HFFc6 (cell line): ENCODE measurements at regions not wholly inside any gene's neighbourhood (a gene's known extent, or its start where the extent isn't known, plus 50 kb on each side); places are given as distances from the start of the nearest gene placed in this dataset.

Experiments
- DNase-seq: peaks from one replicate; pipeline ENCODE4 v3.0.0-alpha.2; 2018
- H3K27ac Mint-ChIP-seq: 2 replicates; pipeline ENCODE4 v1.8.0; 2020; ENCODE audit warnings: mild to moderate bottlenecking, mixed read lengths
- H3K27me3 Mint-ChIP-seq: 2 replicates; pipeline ENCODE4 v1.8.0; 2021; ENCODE audit warnings: mild to moderate bottlenecking, moderate library complexity, mixed read lengths; ENCODE audit not compliant: insufficient read depth
- H3K36me3 Mint-ChIP-seq: 2 replicates; pipeline ENCODE4 v1.8.0; 2021; ENCODE audit warnings: low read depth, mixed read lengths
- H3K4me1 Mint-ChIP-seq: 2 replicates; pipeline ENCODE4 v1.8.0; 2020; ENCODE audit warnings: low read depth, mixed read lengths
- H3K4me3 Mint-ChIP-seq: 2 replicates; pipeline ENCODE4 v1.8.0; 2020; ENCODE audit warnings: mild to moderate bottlenecking, moderate library complexity, mixed read lengths
- H3K9me3 Mint-ChIP-seq: 2 replicates; pipeline ENCODE4 v1.8.0; 2020; ENCODE audit warnings: mild to moderate bottlenecking, mixed read lengths
- TF ChIP-seq, protein P1 (sequence below): fragments of 200-600 bp; sonication (generic); IDR thresholded peaks from 2 replicates; pipeline ENCODE4 v1.5.0; 2021; ENCODE audit warnings: antibody characterized with exemption, mild to moderate bottlenecking

DNA sequence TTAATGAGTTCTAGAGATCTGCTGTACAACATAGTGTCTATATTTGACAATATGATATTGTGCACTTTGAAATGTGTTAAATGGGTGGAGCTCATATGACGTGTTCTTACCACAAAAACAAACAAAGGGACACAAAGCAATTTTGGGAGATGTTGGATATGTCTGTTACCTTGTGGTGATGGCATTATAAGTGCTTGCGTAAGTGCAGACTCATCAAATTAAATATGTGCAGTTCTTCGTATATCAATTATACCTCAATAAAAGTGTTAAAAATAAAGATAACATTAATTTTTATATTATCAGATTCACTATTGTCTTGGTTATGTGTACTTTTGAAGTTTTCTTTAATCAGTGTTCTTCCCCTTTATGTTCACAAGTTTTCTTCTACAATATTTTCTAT, 372.9 kb upstream of the COBL start:
- TF ChIP-seq, protein P1, sequence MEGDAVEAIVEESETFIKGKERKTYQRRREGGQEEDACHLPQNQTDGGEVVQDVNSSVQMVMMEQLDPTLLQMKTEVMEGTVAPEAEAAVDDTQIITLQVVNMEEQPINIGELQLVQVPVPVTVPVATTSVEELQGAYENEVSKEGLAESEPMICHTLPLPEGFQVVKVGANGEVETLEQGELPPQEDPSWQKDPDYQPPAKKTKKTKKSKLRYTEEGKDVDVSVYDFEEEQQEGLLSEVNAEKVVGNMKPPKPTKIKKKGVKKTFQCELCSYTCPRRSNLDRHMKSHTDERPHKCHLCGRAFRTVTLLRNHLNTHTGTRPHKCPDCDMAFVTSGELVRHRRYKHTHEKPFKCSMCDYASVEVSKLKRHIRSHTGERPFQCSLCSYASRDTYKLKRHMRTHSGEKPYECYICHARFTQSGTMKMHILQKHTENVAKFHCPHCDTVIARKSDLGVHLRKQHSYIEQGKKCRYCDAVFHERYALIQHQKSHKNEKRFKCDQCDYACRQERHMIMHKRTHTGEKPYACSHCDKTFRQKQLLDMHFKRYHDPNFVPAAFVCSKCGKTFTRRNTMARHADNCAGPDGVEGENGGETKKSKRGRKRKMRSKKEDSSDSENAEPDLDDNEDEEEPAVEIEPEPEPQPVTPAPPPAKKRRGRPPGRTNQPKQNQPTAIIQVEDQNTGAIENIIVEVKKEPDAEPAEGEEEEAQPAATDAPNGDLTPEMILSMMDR: no peak
- DNase-seq: no peak
- H3K27me3 Mint-ChIP-seq: no peaks in the 10 kb centered on the region
- no peaks in the 10 kb centered on the region for H3K4me1 Mint-ChIP-seq
- peaks cover 30% of the 10 kb centered on the region for H3K9me3 Mint-ChIP-seq
- no peaks in the 10 kb centered on the region for H3K36me3 Mint-ChIP-seq
- no peak overlapping the region for H3K4me3 Mint-ChIP-seq
- H3K27ac Mint-ChIP-seq: no peak overlapping the region

DNA sequence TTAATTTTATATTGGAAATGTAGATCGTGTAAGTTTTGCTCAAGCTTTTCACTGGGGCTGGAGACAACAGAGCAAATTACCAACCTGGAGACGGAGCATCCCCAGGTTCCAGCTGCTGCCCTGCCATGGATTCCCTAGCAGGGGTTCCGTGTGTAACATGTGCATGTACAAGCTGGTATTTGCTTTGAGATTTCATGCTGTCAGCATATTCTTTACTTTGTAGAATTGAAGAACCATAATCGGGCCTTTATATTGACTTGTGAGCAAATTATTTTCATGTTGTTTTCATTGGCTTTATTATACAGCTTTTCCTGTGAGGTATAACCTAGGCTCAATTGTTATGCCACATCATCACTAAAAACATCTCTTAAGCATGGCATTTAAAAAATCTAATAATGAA, 369.2 kb upstream of the COBL start:
- no peaks in the 10 kb centered on the region for H3K36me3 Mint-ChIP-seq
- no peaks in the 10 kb centered on the region for H3K4me1 Mint-ChIP-seq
- no peak for DNase-seq
- TF ChIP-seq, protein P1: no peak
- H3K4me3 Mint-ChIP-seq: no peak overlapping the region
- H3K27me3 Mint-ChIP-seq: no peaks in the 10 kb centered on the region
- H3K27ac Mint-ChIP-seq: no peak overlapping the region
- H3K9me3 Mint-ChIP-seq: peaks cover 17% of the 10 kb centered on the region

DNA sequence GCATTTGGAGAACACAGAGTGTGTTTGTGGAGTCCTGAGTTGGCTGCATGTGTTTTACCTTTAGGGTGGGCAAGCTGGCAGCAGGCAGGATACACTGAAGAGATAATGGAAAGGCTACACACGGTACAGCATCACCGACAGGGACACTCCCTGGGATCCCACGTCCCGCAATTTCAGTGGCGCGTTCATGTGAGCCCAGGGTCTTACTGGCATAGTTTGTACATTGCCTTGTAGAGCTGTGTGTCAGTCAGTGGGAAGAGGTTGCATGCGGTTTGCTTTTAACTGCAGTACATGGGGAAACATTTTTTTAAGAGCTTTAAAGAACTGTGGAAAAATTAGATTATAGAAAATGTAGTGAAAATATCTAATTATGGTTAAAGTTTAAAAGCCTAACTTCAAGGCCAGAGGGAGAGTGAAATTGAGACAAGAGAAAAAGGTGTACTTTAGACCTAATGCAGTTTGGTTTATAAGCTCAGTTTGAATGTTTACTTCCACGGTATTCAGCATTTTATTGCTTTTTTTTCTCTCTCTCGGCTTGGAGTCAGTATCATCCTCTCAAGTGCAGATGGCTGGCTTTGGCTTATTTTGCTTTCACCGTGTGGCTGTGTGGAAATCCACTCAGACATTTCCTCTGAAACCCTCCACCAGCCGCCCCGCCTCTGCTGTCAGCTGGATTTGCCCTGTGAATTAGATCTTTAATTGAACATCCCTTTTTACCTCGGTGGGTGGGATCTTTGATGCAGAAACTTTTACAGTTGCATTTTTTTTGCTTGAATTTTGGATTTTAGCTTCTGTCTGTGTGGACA, 364.2 kb upstream of the COBL start:
- TF ChIP-seq, protein P1: no peak
- Mint-ChIP-seq H3K27me3 (no peaks in the 10 kb centered on the region), H3K4me3 (no peak overlapping the region), H3K36me3 (no peaks in the 10 kb centered on the region), H3K9me3 (peaks cover 23% of the 10 kb centered on the region), H3K4me1 (no peaks in the 10 kb centered on the region), H3K27ac (no peak overlapping the region)
- no peak for DNase-seq

DNA sequence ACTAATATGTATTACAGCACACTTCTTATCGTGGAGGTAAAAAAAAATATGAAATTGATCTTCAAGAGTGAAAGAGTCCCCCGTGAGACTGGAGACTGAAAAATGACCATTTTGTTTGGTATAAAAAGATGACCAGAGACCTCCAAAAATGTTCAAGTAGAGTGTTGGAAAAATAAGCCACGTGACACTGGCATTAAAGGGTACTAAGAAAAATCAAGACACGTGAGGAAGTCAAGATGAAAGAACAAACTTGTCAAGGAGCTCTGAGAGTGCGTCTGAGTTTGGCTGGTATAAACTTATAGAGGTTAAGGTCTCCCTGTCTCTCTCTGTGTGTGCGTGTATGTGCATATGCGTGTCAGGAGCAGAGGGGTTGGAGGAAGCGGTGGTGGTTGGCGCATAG, 362.7 kb upstream of the COBL start:
- DNase-seq: no peak
- TF ChIP-seq, protein P1: no peak
- H3K36me3 Mint-ChIP-seq: no peaks in the 10 kb centered on the region
- no peaks in the 10 kb centered on the region for H3K27me3 Mint-ChIP-seq
- no peak overlapping the region for H3K27ac Mint-ChIP-seq
- no peaks in the 10 kb centered on the region for H3K4me1 Mint-ChIP-seq
- H3K9me3 Mint-ChIP-seq: peaks cover 26% of the 10 kb centered on the region
- H3K4me3 Mint-ChIP-seq: no peak overlapping the region

DNA sequence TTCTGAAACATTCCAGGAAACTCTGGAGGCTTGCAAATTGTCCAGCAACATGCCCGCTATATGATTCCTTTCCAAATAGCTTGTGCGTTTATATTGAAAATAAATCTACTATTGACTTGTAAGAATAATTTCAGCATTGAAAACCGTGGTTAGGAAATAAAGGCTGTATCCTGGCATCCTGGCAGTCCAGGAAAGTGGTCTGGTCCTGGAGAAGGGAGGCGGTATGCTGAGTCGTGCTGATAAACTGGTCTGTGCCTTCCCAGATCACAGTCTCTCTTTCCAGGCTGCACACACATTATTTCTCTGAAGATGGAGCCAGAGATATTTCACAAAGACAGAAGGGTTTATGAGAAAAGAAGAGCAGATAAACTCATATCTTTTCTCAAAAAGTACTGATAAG, 350.1 kb upstream of the COBL start:
- Mint-ChIP-seq H3K36me3 (no peaks in the 10 kb centered on the region), H3K4me3 (no peak overlapping the region), H3K4me1 (no peaks in the 10 kb centered on the region), H3K27ac (no peak overlapping the region), H3K9me3 (peaks cover 41% of the 10 kb centered on the region), H3K27me3 (no peaks in the 10 kb centered on the region)
- no peak for DNase-seq
- TF ChIP-seq, protein P1: no peak
